Non-pigmented ciliary epithelial cell (primary cell): ENCODE measurements at regions not wholly inside any gene's neighbourhood (a gene's known extent, or its start where the extent isn't known, plus 50 kb on each side); places are given as distances from the start of the nearest gene placed in this dataset.
"Not testable (repeated sequence)": the region's sequence is repeated elsewhere in the genome, so short reads cannot be mapped to it uniquely, and the experiment has no call there.

Experiments used
- DNase-seq: peaks from one replicate; pipeline ENCODE4 v3.0.0-alpha.2; 2010; ENCODE audit warnings: low read depth

GRCh38 chr14:55767286-55767685 is 187.3 kb downstream of the KTN1 start:
- DNase-seq, result no peak

- no peak for DNase-seq
Measured at GRCh38 chr14:55769877-55770276, 189.9 kb downstream of the KTN1 start.

- no peak for DNase-seq
Measured at GRCh38 chr14:55771242-55771981, 191.4 kb downstream of the KTN1 start.

GRCh38 chr14:55772486-55772885 is 192.5 kb downstream of the KTN1 start:
- no peak for DNase-seq

GRCh38 chr14:55773312-55773711 is 193.3 kb downstream of the KTN1 start:
- no peak for DNase-seq

GRCh38 chr14:55773984-55774545 is 194.1 kb downstream of the KTN1 start:
- DNase-seq, result no peak

GRCh38 chr14:55777877-55778276 is 197.9 kb downstream of the KTN1 start:
- DNase-seq, result no peak

- no peak for DNase-seq
Measured at GRCh38 chr14:55780156-55780946, 200.3 kb downstream of the KTN1 start.

GRCh38 chr14:55781046-55781445 is 201.0 kb downstream of the KTN1 start:
- no peak for DNase-seq

GRCh38 chr14:55782166-55782565 is 202.2 kb downstream of the KTN1 start:
- DNase-seq, result no peak

- DNase-seq, result no peak
Measured at GRCh38 chr14:55789406-55789805, 209.4 kb downstream of the KTN1 start.

GRCh38 chr14:55794655-55795595 is 214.9 kb downstream of the KTN1 start:
- no peak for DNase-seq

- DNase-seq, result not testable (repeated sequence)
Measured at GRCh38 chr14:55796513-55796912, 216.5 kb downstream of the KTN1 start.

- no peak for DNase-seq
Measured at GRCh38 chr14:55798406-55798805, 218.4 kb downstream of the KTN1 start.

- no peak for DNase-seq
Measured at GRCh38 chr14:55799508-55800095, 219.6 kb downstream of the KTN1 start.

- DNase-seq, result no peak
Measured at GRCh38 chr14:55800156-55800785, 220.3 kb downstream of the KTN1 start.

- DNase-seq, result no peak
Measured at GRCh38 chr14:55801121-55801520, 221.1 kb downstream of the KTN1 start.

- DNase-seq, result no peak
Measured at GRCh38 chr14:55802986-55803872, 223.2 kb downstream of the KTN1 start.

GRCh38 chr14:55803873-55804553 is 224.0 kb downstream of the KTN1 start:
- no peak for DNase-seq
